Astrocyte (in vitro differentiated cells and primary cell): ENCODE measurements at regions not wholly inside any gene's neighbourhood (a gene's known extent, or its start where the extent isn't known, plus 50 kb on each side); places are given as distances from the start of the nearest gene placed in this dataset.

Experiments used
- DNase-seq: peaks from one replicate; pipeline ENCODE4 v3.0.0-alpha.2; 2010; ENCODE audit warnings: low read depth
- FAIRE-seq: peaks from 2 replicates; lab custom pipeline; 2011; peaks lifted over from hg19 to GRCh38; lab: Jason Lieb, UNC
- H2AFZ ChIP-seq: 2 replicates; pipeline ENCODE4 v1.6.0; 2012; ENCODE audit warnings: low read depth, low read length, inconsistent platforms
- H3K27ac ChIP-seq: 2 replicates; pipeline ENCODE4 v1.5.1; 2011; ENCODE audit warnings: low read depth, low read length, inconsistent platforms
- H3K27me3 ChIP-seq: 2 replicates; pipeline ENCODE4 v1.6.0; 2011; ENCODE audit warnings: low read length, inconsistent platforms; ENCODE audit not compliant: insufficient read depth
- H3K36me3 ChIP-seq: 2 replicates; pipeline ENCODE4 v1.5.1; 2011; ENCODE audit warnings: low read length, inconsistent platforms; ENCODE audit not compliant: insufficient read depth
- H3K4me1 ChIP-seq: 2 replicates; pipeline ENCODE4 v1.5.1; 2011; ENCODE audit warnings: low read length, inconsistent platforms; ENCODE audit not compliant: insufficient read depth
- H3K4me2 ChIP-seq: 2 replicates; pipeline ENCODE4 v1.6.0; 2012; ENCODE audit warnings: low read length, inconsistent platforms
- H3K4me3 ChIP-seq: 2 replicates; pipeline ENCODE4 v1.5.1; 2011; ENCODE audit warnings: low read depth, mild to moderate bottlenecking, low read length, inconsistent platforms; ENCODE audit not compliant: insufficient read depth
- H3K79me2 ChIP-seq: 2 replicates; pipeline ENCODE4 v1.6.0; 2012; ENCODE audit warnings: mild to moderate bottlenecking, low read length, inconsistent platforms; ENCODE audit not compliant: insufficient read depth
- H3K9ac ChIP-seq: 2 replicates; pipeline ENCODE4 v1.6.0; 2012; ENCODE audit warnings: mild to moderate bottlenecking, low read length, inconsistent platforms
- H3K9me3 ChIP-seq: 2 replicates; pipeline ENCODE4 v1.5.1; 2012; ENCODE audit warnings: low read depth, mild to moderate bottlenecking, low read length, inconsistent platforms; ENCODE audit not compliant: insufficient read depth
- H4K20me1 ChIP-seq: 2 replicates; pipeline ENCODE4 v1.6.0; 2012; ENCODE audit warnings: low read length, inconsistent platforms; ENCODE audit not compliant: insufficient read depth
- H3K27ac Mint-ChIP-seq: one replicate; pipeline ENCODE4 v1.8.0; 2021; ENCODE audit warnings: mild to moderate bottlenecking, mixed read lengths; ENCODE audit not compliant: unreplicated experiment
- H3K27me3 Mint-ChIP-seq: one replicate; pipeline ENCODE4 v1.8.0; 2021; ENCODE audit warnings: low read depth, mixed read lengths; ENCODE audit not compliant: unreplicated experiment
- H3K36me3 Mint-ChIP-seq: one replicate; pipeline ENCODE4 v1.8.0; 2021; ENCODE audit warnings: low read depth, mixed read lengths; ENCODE audit not compliant: unreplicated experiment
- H3K4me1 Mint-ChIP-seq: one replicate; pipeline ENCODE4 v1.8.0; 2021; ENCODE audit warnings: low read depth, mixed read lengths; ENCODE audit not compliant: unreplicated experiment
- H3K4me3 Mint-ChIP-seq: one replicate; pipeline ENCODE4 v1.8.0; 2021; ENCODE audit warnings: mild to moderate bottlenecking, moderate library complexity, mixed read lengths; ENCODE audit not compliant: unreplicated experiment
- H3K9me3 Mint-ChIP-seq: one replicate; pipeline ENCODE4 v1.8.0; 2021; ENCODE audit warnings: mild to moderate bottlenecking, mixed read lengths; ENCODE audit not compliant: unreplicated experiment
- EZH2 ChIP-seq: IDR thresholded peaks from 2 replicates; pipeline ENCODE4 v1.6.1; 2012; ENCODE audit warnings: mild to moderate bottlenecking, low read length, inconsistent platforms; ENCODE audit not compliant: insufficient read depth
- TF ChIP-seq, protein P1 (sequence below): IDR thresholded peaks from 2 replicates; pipeline ENCODE4 v1.5.1; 2011; ENCODE audit warnings: low read depth, mild to moderate bottlenecking, inconsistent platforms, low read length, moderate library complexity; ENCODE audit not compliant: insufficient read depth

DNA sequence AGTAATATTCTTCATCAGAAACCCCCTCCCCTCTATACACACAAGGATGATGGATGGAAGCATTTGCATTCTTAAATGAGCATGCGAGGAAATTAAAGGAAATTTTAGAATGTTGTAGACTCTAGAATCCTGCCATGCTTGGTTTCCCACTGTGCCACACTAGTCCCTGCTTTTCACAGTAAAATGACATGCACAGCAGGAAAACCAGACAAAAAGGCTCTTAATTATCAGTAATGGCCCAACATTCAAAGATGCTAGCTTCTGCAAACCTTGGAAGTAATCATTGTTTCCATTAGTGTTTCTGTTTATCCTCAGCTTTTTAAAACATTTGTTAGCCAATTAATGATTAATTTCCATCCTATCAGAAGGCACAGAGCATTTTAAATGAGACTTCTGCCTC lies 255.8 kb downstream of the SLCO4C1 start:
- H3K4me2 ChIP-seq, result no peak overlapping the region

GRCh38 chr5:102036927-102037326 lies 259.2 kb downstream of the SLCO4C1 start:
- no peaks in the 10 kb centered on the region for H3K4me1 Mint-ChIP-seq

More for the DNA sequence above, 255.8 kb downstream of the SLCO4C1 start:
- Mint-ChIP-seq H3K27me3 (no peaks in the 10 kb centered on the region), H3K36me3 (no peaks in the 10 kb centered on the region), H3K27ac (no peak overlapping the region), H3K4me3 (no peak overlapping the region), H3K4me1 (no peaks in the 10 kb centered on the region), H3K9me3 (no peaks in the 10 kb centered on the region)
- no peak overlapping the region for H3K27ac ChIP-seq
- H3K9ac ChIP-seq, result no peak overlapping the region
- no peaks in the 10 kb centered on the region for H4K20me1 ChIP-seq
- DNase-seq (no peak), FAIRE-seq (no peak)
- no peak overlapping the region for H3K4me3 ChIP-seq
- H2AFZ ChIP-seq, result no peak overlapping the region
- no peaks in the 10 kb centered on the region for H3K79me2 ChIP-seq
- no peaks in the 10 kb centered on the region for H3K4me1 ChIP-seq
- TF ChIP-seq EZH2, result no peak
- TF ChIP-seq, protein P1, sequence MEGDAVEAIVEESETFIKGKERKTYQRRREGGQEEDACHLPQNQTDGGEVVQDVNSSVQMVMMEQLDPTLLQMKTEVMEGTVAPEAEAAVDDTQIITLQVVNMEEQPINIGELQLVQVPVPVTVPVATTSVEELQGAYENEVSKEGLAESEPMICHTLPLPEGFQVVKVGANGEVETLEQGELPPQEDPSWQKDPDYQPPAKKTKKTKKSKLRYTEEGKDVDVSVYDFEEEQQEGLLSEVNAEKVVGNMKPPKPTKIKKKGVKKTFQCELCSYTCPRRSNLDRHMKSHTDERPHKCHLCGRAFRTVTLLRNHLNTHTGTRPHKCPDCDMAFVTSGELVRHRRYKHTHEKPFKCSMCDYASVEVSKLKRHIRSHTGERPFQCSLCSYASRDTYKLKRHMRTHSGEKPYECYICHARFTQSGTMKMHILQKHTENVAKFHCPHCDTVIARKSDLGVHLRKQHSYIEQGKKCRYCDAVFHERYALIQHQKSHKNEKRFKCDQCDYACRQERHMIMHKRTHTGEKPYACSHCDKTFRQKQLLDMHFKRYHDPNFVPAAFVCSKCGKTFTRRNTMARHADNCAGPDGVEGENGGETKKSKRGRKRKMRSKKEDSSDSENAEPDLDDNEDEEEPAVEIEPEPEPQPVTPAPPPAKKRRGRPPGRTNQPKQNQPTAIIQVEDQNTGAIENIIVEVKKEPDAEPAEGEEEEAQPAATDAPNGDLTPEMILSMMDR, result no peak
- no peaks in the 10 kb centered on the region for H3K9me3 ChIP-seq
- H3K27me3 ChIP-seq, result no peaks in the 10 kb centered on the region
- H3K36me3 ChIP-seq, result no peaks in the 10 kb centered on the region

DNA sequence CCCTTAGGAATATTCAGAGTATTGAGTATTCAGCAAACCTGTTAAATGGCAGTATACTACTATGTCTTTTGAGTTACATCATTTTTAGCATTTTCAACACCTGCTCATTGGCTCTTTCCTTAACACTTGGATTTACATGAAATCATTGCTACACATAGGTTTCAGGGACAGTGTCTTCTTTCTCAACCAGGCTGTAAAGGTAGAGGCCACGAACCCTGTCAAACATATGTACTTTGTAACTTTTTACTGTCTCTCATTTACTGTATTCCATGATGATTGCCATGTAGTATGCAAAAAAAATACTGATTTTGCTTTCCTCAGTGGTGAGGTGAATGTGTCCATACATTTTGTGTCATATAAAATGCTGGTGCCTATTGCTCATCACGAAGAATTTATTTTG lies 264.4 kb downstream of the SLCO4C1 start:
- no peaks in the 10 kb centered on the region for H3K9me3 ChIP-seq
- H3K4me1 Mint-ChIP-seq, result no peaks in the 10 kb centered on the region
- no peaks in the 10 kb centered on the region for H3K4me1 ChIP-seq
- H4K20me1 ChIP-seq, result no peaks in the 10 kb centered on the region
- no peak overlapping the region for H3K4me3 ChIP-seq
- no peak overlapping the region for H3K27ac Mint-ChIP-seq
- TF ChIP-seq EZH2, result no peak
- TF ChIP-seq, protein P1, result no peak
- H3K27ac ChIP-seq, result no peak overlapping the region
- H3K4me3 Mint-ChIP-seq, result no peak overlapping the region
- H3K36me3 ChIP-seq, result no peaks in the 10 kb centered on the region
- H2AFZ ChIP-seq, result no peak overlapping the region
- no peak overlapping the region for H3K9ac ChIP-seq
- H3K36me3 Mint-ChIP-seq, result no peaks in the 10 kb centered on the region
- H3K27me3 ChIP-seq, result no peaks in the 10 kb centered on the region
- no peaks in the 10 kb centered on the region for H3K79me2 ChIP-seq
- H3K9me3 Mint-ChIP-seq, result no peaks in the 10 kb centered on the region
- H3K4me2 ChIP-seq, result no peak overlapping the region
- no peak for FAIRE-seq
- no peak for DNase-seq
- H3K27me3 Mint-ChIP-seq, result no peaks in the 10 kb centered on the region

More at GRCh38 chr5:102036927-102037326, 259.2 kb downstream of the SLCO4C1 start:
- H3K36me3 Mint-ChIP-seq, result no peaks in the 10 kb centered on the region
- no peak overlapping the region for H3K9ac ChIP-seq
- no peak overlapping the region for H3K27ac ChIP-seq
- FAIRE-seq, result no peak
- no peak overlapping the region for H3K4me2 ChIP-seq
- H3K27me3 ChIP-seq, result no peaks in the 10 kb centered on the region
- no peaks in the 10 kb centered on the region for H3K79me2 ChIP-seq
- H3K9me3 ChIP-seq, result no peaks in the 10 kb centered on the region
- no peaks in the 10 kb centered on the region for H3K36me3 ChIP-seq
- H3K4me3 Mint-ChIP-seq, result no peak overlapping the region
- H3K27ac Mint-ChIP-seq, result no peak overlapping the region
- H3K27me3 Mint-ChIP-seq, result no peaks in the 10 kb centered on the region
- H3K4me3 ChIP-seq, result no peak overlapping the region
- no peaks in the 10 kb centered on the region for H3K9me3 Mint-ChIP-seq
- no peaks in the 10 kb centered on the region for H4K20me1 ChIP-seq
- TF ChIP-seq, protein P1, result no peak
- no peak for TF ChIP-seq EZH2
- H3K4me1 ChIP-seq, result no peaks in the 10 kb centered on the region
- no peak for DNase-seq
- no peak overlapping the region for H2AFZ ChIP-seq
